ENCODE measurements at regions not wholly inside any gene's neighbourhood (a gene's known extent, or its start where the extent isn't known, plus 50 kb on each side); places are given as distances from the start of the nearest gene placed in this dataset.

- Mint-ChIP-seq H3K27ac (no peak overlapping the region), H3K4me1 (ENCODE audit: low read depth) (no peaks in the 10 kb centered on the region), H3K4me3 (no peak overlapping the region), H3K27me3 (ENCODE audit: low read depth) (no peaks in the 10 kb centered on the region), H3K36me3 (ENCODE audit: insufficient read depth in 2 of 2) (peaks cover 0 to 2% of the 10 kb centered on the region in 2 donors), H3K9me3 (peaks cover 5 to 9% of the 10 kb centered on the region in 2 donors)
- no peak for DNase-seq
- ATAC-seq (replicated peaks in 1 of 2) = no peak
Observed at GRCh38 chr3:78421247-78421966, 1346.4 kb downstream of the ROBO1 start.

GRCh38 chr3:78424656-78425055, 1343.1 kb downstream of the ROBO1 start:
- DNase-seq (no peak), ATAC-seq (replicated peaks in 1 of 2) (no peak)
- no peak overlapping the region for H3K27ac Mint-ChIP-seq
- no peak overlapping the region for H3K4me3 Mint-ChIP-seq
- H3K36me3 Mint-ChIP-seq (ENCODE audit: insufficient read depth in 2 of 2) = peaks cover 0 to 2% of the 10 kb centered on the region in 2 donors
- peaks cover 5 to 8% of the 10 kb centered on the region in 2 donors for H3K9me3 Mint-ChIP-seq
- H3K27me3 Mint-ChIP-seq (ENCODE audit: low read depth) = no peaks in the 10 kb centered on the region
- H3K4me1 Mint-ChIP-seq (ENCODE audit: low read depth) = no peaks in the 10 kb centered on the region

GRCh38 chr3:78426454-78426853, 1341.3 kb downstream of the ROBO1 start:
- no peak for DNase-seq
- Mint-ChIP-seq H3K4me3 (no peak overlapping the region), H3K4me1 (ENCODE audit: low read depth) (no peaks in the 10 kb centered on the region), H3K9me3 (peaks cover 4 to 5% of the 10 kb centered on the region in 2 donors), H3K27me3 (ENCODE audit: low read depth) (no peaks in the 10 kb centered on the region), H3K27ac (no peak overlapping the region), H3K36me3 (ENCODE audit: insufficient read depth in 2 of 2) (peaks cover 0 to 2% of the 10 kb centered on the region in 2 donors)
- no peak for ATAC-seq (replicated peaks in 1 of 2)

GRCh38 chr3:78427303-78427702, 1340.5 kb downstream of the ROBO1 start:
- Mint-ChIP-seq H3K27ac (no peak overlapping the region), H3K36me3 (ENCODE audit: insufficient read depth in 2 of 2) (peaks cover 1 to 2% of the 10 kb centered on the region in 2 donors), H3K27me3 (ENCODE audit: low read depth) (no peaks in the 10 kb centered on the region), H3K9me3 (peaks cover 4 to 5% of the 10 kb centered on the region in 2 donors), H3K4me3 (no peak overlapping the region), H3K4me1 (ENCODE audit: low read depth) (no peaks in the 10 kb centered on the region)
- DNase-seq (no peak), ATAC-seq (replicated peaks in 1 of 2) (no peak)

- Mint-ChIP-seq H3K4me3 (no peak overlapping the region), H3K9me3 (peaks cover 0 to 2% of the 10 kb centered on the region in 2 donors), H3K27ac (no peak overlapping the region), H3K36me3 (ENCODE audit: insufficient read depth in 2 of 2) (peaks cover 0 to 2% of the 10 kb centered on the region in 2 donors), H3K27me3 (ENCODE audit: low read depth) (no peaks in the 10 kb centered on the region), H3K4me1 (ENCODE audit: low read depth) (no peaks in the 10 kb centered on the region)
- no peak for ATAC-seq (replicated peaks in 1 of 2)
- DNase-seq = no peak
Observed at GRCh38 chr3:78430741-78431140, 1337.1 kb downstream of the ROBO1 start.

- H3K4me3 Mint-ChIP-seq = no peak overlapping the region
- ATAC-seq (replicated peaks in 1 of 2) (no peak), DNase-seq (no peak)
- H3K4me1 Mint-ChIP-seq (ENCODE audit: low read depth) = no peaks in the 10 kb centered on the region
- H3K36me3 Mint-ChIP-seq (ENCODE audit: insufficient read depth in 2 of 2) = peaks cover 0 to 2% of the 10 kb centered on the region in 2 donors
- H3K27ac Mint-ChIP-seq = no peak overlapping the region
- peaks cover 1 to 5% of the 10 kb centered on the region in 2 donors for H3K9me3 Mint-ChIP-seq
- H3K27me3 Mint-ChIP-seq (ENCODE audit: low read depth) = no peaks in the 10 kb centered on the region
Observed at GRCh38 chr3:78434801-78435200, 1333.0 kb downstream of the ROBO1 start.

- no peaks in the 10 kb centered on the region for H3K4me1 Mint-ChIP-seq (ENCODE audit: low read depth)
- peaks cover 3 to 4% of the 10 kb centered on the region in 2 donors for H3K9me3 Mint-ChIP-seq
- no peaks in the 10 kb centered on the region for H3K27me3 Mint-ChIP-seq (ENCODE audit: low read depth)
- no peak overlapping the region for H3K27ac Mint-ChIP-seq
- no peak overlapping the region for H3K4me3 Mint-ChIP-seq
- DNase-seq (no peak), ATAC-seq (replicated peaks in 1 of 2) (no peak)
- no peaks in the 10 kb centered on the region for H3K36me3 Mint-ChIP-seq (ENCODE audit: insufficient read depth in 2 of 2)
Observed at GRCh38 chr3:78455166-78455565, 1312.6 kb downstream of the ROBO1 start.

GRCh38 chr3:78455712-78456433, 1311.9 kb downstream of the ROBO1 start:
- Mint-ChIP-seq H3K27ac (no peak overlapping the region), H3K27me3 (ENCODE audit: low read depth) (no peaks in the 10 kb centered on the region), H3K36me3 (ENCODE audit: insufficient read depth in 2 of 2) (no peaks in the 10 kb centered on the region), H3K9me3 (peaks cover 3 to 6% of the 10 kb centered on the region in 2 donors), H3K4me3 (no peak overlapping the region), H3K4me1 (ENCODE audit: low read depth) (no peaks in the 10 kb centered on the region)
- DNase-seq (no peak), ATAC-seq (replicated peaks in 1 of 2) (no peak)

GRCh38 chr3:78459796-78460195, 1308.0 kb downstream of the ROBO1 start:
- ATAC-seq (replicated peaks in 1 of 2) (no peak), DNase-seq (no peak)
- no peak overlapping the region for H3K27ac Mint-ChIP-seq
- no peak overlapping the region for H3K4me3 Mint-ChIP-seq
- H3K27me3 Mint-ChIP-seq (ENCODE audit: low read depth) = no peaks in the 10 kb centered on the region
- H3K4me1 Mint-ChIP-seq (ENCODE audit: low read depth) = no peaks in the 10 kb centered on the region
- peaks cover 4 to 9% of the 10 kb centered on the region in 2 donors for H3K9me3 Mint-ChIP-seq
- H3K36me3 Mint-ChIP-seq (ENCODE audit: insufficient read depth in 2 of 2) = peaks cover 0 to 3% of the 10 kb centered on the region in 2 donors

GRCh38 chr3:78462021-78462420, 1305.8 kb downstream of the ROBO1 start:
- H3K9me3 Mint-ChIP-seq = peaks cover 12% of the 10 kb centered on the region in 2 donors
- H3K27me3 Mint-ChIP-seq (ENCODE audit: low read depth) = no peaks in the 10 kb centered on the region

GRCh38 chr3:78476076-78476475, 1291.7 kb downstream of the ROBO1 start:
- no peak for ATAC-seq (replicated peaks in 1 of 2)
- DNase-seq = no peak
- Mint-ChIP-seq H3K4me1 (ENCODE audit: low read depth) (no peaks in the 10 kb centered on the region), H3K27ac (no peak overlapping the region), H3K4me3 (no peak overlapping the region), H3K36me3 (ENCODE audit: insufficient read depth in 2 of 2) (peaks cover 0 to 4% of the 10 kb centered on the region in 2 donors), H3K27me3 (ENCODE audit: low read depth) (no peaks in the 10 kb centered on the region), H3K9me3 (peaks cover 3 to 10% of the 10 kb centered on the region in 2 donors)

More at GRCh38 chr3:78462021-78462420, 1305.8 kb downstream of the ROBO1 start:
- DNase-seq (no peak), ATAC-seq (replicated peaks in 1 of 2) (no peak)
- H3K4me3 Mint-ChIP-seq = no peak overlapping the region
- H3K27ac Mint-ChIP-seq = no peak overlapping the region
- H3K36me3 Mint-ChIP-seq (ENCODE audit: insufficient read depth in 2 of 2) = peaks cover 4 to 5% of the 10 kb centered on the region in 2 donors
- H3K4me1 Mint-ChIP-seq (ENCODE audit: low read depth) = no peaks in the 10 kb centered on the region

- H3K9me3 Mint-ChIP-seq = peaks cover 7 to 8% of the 10 kb centered on the region in 2 donors
- no peak overlapping the region for H3K27ac Mint-ChIP-seq
- no peak overlapping the region for H3K4me3 Mint-ChIP-seq
- DNase-seq = no peak
- H3K4me1 Mint-ChIP-seq (ENCODE audit: low read depth) = no peaks in the 10 kb centered on the region
- no peak for ATAC-seq (replicated peaks in 1 of 2)
- peaks cover 1 to 2% of the 10 kb centered on the region in 2 donors for H3K36me3 Mint-ChIP-seq (ENCODE audit: insufficient read depth in 2 of 2)
- no peaks in the 10 kb centered on the region for H3K27me3 Mint-ChIP-seq (ENCODE audit: low read depth)
Observed at GRCh38 chr3:78481050-78481449, 1286.7 kb downstream of the ROBO1 start.

GRCh38 chr3:78483090-78483489, 1284.7 kb downstream of the ROBO1 start:
- Mint-ChIP-seq H3K27ac (no peak overlapping the region), H3K4me1 (ENCODE audit: low read depth) (no peaks in the 10 kb centered on the region), H3K27me3 (ENCODE audit: low read depth) (no peaks in the 10 kb centered on the region), H3K9me3 (peaks cover 7 to 11% of the 10 kb centered on the region in 2 donors), H3K4me3 (no peak overlapping the region), H3K36me3 (ENCODE audit: insufficient read depth in 2 of 2) (peaks cover 1 to 2% of the 10 kb centered on the region in 2 donors)
- DNase-seq (no peak), ATAC-seq (replicated peaks in 1 of 2) (no peak)
